Heart left ventricle (tissue), 13 donors: ENCODE measurements at regions not wholly inside any gene's neighbourhood (a gene's known extent, or its start where the extent isn't known, plus 50 kb on each side); places are given as distances from the start of the nearest gene placed in this dataset.

Source experiments
- CTCF ChIP-seq, 12 donors: fragments of 200-600 bp; sonication (generic) in 4 of 12; IDR thresholded peaks; one replicate each; pipeline versions ENCODE4 v1.5.0 to v1.8.0; 2018 to 2022; ENCODE audit warnings: antibody characterized with exemption in 12 of 12, mild to moderate bottlenecking in 5 of 12
- POLR2A ChIP-seq, 2 donors: fragments of 450-650 bp; IDR thresholded peaks; one replicate each; pipeline ENCODE4 v1.6.1; 2017; ENCODE audit warnings: antibody characterized with exemption in 2 of 2, mild to moderate bottlenecking in 2 of 2, moderate library complexity in 2 of 2
- donor health status: ischemic (EF 13 %, LVEDD 7.1; RV severe dilation, severe dysfunction).
- donor health status: DM: no; HTN: yes; CAD: no.
- donor health status: DM: no; HTN: no; CAD: no.
- donor health status: ischemic (EF 25% LVEDD 6.9; RV normal size, moderate dysfunction).
- donor health status: ischemic (EF 25% LVEDD 5.7; RV mildly dilated, moderate dysfunction).
- donor health status: ischemic (EF 35%, LVEDD 5.7; RV mildly dilated, moderate dysfunction).
- donor health status: nonischemic (EF 11% LVEDD 7.7; RV severe dilation, severe dysfunction).
- donor health status: DM: yes; HTN: yes; CAD: no.
- donor health status: PGD.
- donor health status: ischemic (EF 29% LVEDD 5.4; RV normal size, mild dysfunction).
- donor health status: nonischemic (EF 23%, LVEDD 6.1; RV moderate dilation, normal function).

DNA sequence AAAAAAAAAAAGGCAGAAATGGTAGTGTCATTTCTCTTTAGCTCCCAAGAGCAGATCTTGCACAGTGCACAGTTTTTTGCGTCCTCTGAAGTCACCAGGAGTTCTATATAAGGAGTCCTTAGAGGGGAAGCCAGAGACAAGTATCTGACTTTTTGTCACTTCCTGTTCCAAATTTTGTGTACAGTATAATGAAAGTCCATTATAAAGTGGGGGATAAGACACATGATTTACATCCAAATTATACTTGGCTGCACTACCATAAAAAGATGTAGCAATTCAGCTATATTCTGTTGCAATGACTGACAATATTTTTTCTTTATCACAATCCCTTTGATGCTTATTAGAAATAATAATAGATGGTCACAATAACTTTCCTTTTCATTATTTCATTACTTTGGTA is 1276.9 kb upstream of the ADGRL2 start:
- TF ChIP-seq CTCF (IDR thresholded peaks at IDR 0.05), result no peak
- TF ChIP-seq POLR2A (IDR thresholded peaks at IDR 0.05), result no peak
